ENCODE measurements at regions not wholly inside any gene's neighbourhood (a gene's known extent, or its start where the extent isn't known, plus 50 kb on each side); places are given as distances from the start of the nearest gene placed in this dataset.
"Not testable (repeated sequence)": the region's sequence is repeated elsewhere in the genome, so short reads cannot be mapped to it uniquely, and the experiment has no call there.

GRCh38 chr11:35046681-35047080 lies 92.3 kb upstream of the CD44 start:
- DNase-seq (ENCODE audit: low read depth), result no peak

- DNase-seq (ENCODE audit: low read depth), result no peak
Observed at GRCh38 chr11:35047179-35047578, 91.8 kb upstream of the CD44 start.

GRCh38 chr11:35047769-35048168 lies 91.2 kb upstream of the CD44 start:
- no peak for DNase-seq (ENCODE audit: low read depth)

- DNase-seq (ENCODE audit: low read depth), result not testable (repeated sequence)
Observed at GRCh38 chr11:35048346-35048745, 90.6 kb upstream of the CD44 start.

- DNase-seq (ENCODE audit: low read depth), result no peak
Observed at GRCh38 chr11:35049859-35050531, 89.0 kb upstream of the CD44 start.

GRCh38 chr11:35050541-35050995 lies 88.4 kb upstream of the CD44 start:
- DNase-seq (ENCODE audit: low read depth), result no peak

GRCh38 chr11:35056391-35057093 lies 82.4 kb upstream of the CD44 start:
- DNase-seq (ENCODE audit: low read depth), result no peak

GRCh38 chr11:35057926-35058668 lies 80.9 kb upstream of the CD44 start:
- no peak for DNase-seq (ENCODE audit: low read depth)

GRCh38 chr11:35058669-35059434 lies 80.1 kb upstream of the CD44 start:
- no peak for DNase-seq (ENCODE audit: low read depth)

GRCh38 chr11:35061516-35062440 lies 77.2 kb upstream of the CD44 start:
- no peak for DNase-seq (ENCODE audit: low read depth)

- no peak for DNase-seq (ENCODE audit: low read depth)
Observed at GRCh38 chr11:35063488-35063931, 75.5 kb upstream of the CD44 start.

GRCh38 chr11:35064114-35064800 lies 74.7 kb upstream of the CD44 start:
- DNase-seq (ENCODE audit: low read depth), result peak; percentile 66

GRCh38 chr11:35065566-35065965 lies 73.4 kb upstream of the CD44 start:
- no peak for DNase-seq (ENCODE audit: low read depth)

- no peak for DNase-seq (ENCODE audit: low read depth)
Observed at GRCh38 chr11:35066030-35066429, 72.9 kb upstream of the CD44 start.

GRCh38 chr11:35066783-35067423 lies 72.1 kb upstream of the CD44 start:
- DNase-seq (ENCODE audit: low read depth), result no peak

- no peak for DNase-seq (ENCODE audit: low read depth)
Observed at GRCh38 chr11:35071722-35072121, 67.2 kb upstream of the CD44 start.

GRCh38 chr11:35073691-35074419 lies 65.1 kb upstream of the CD44 start:
- DNase-seq (ENCODE audit: low read depth), result peak; percentile 28

GRCh38 chr11:35076201-35077100 lies 62.5 kb upstream of the CD44 start:
- no peak for DNase-seq (ENCODE audit: low read depth)

All from HS-5 (cell line).